ENCODE measurements at regions not wholly inside any gene's neighbourhood (a gene's known extent, or its start where the extent isn't known, plus 50 kb on each side); places are given as distances from the start of the nearest gene placed in this dataset.

DNA sequence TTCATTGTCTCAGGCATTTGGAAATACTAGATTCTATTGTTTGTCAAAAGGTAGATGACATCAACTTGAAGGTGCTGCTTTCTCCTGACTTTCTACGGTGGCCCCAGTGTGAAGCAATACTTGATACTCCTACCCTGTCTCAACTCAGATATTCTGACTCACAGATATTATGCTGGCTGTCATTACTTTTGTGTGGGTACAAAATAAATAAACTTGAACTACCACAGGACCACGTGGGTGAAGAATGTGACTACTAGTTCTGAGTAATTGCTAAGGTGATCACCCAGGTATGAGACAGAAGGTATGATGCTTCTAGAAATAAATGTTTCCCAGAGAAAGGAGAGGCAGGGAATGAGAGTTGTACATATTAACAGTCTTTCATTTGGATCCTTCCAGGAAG lies 275.3 kb upstream of the SPOCK3 start:
- no peak for TF ChIP-seq EZH2 (IDR thresholded peaks at IDR 0.05)
- no peak for TF ChIP-seq POLR2AphosphoS5 (IDR thresholded peaks at IDR 0.05; ENCODE audit: borderline replicate concordance, low read depth, low read length)
- TF ChIP-seq FOXP2 (optimal IDR thresholded peaks at IDR 0.05; ENCODE audit: control extremely low read depth, extremely low read length, insufficient read depth) = no peak
